A549 (cell line): ENCODE measurements at regions not wholly inside any gene's neighbourhood (a gene's known extent, or its start where the extent isn't known, plus 50 kb on each side); places are given as distances from the start of the nearest gene placed in this dataset.

Experiments used
- CHD2 ChIP-seq: fragments of 150-350 bp; IDR thresholded peaks from 2 replicates; pipeline ENCODE4 v1.6.1; 2014; ENCODE audit warnings: low read length; ENCODE audit not compliant: partially characterized antibody
- CHD4 ChIP-seq: fragments of 200-600 bp; sonication (generic); IDR thresholded peaks from 2 replicates; pipeline ENCODE4 v1.6.1; 2016; ENCODE audit warnings: antibody characterized with exemption, mild to moderate bottlenecking, borderline replicate concordance
- EP300 ChIP-seq, 2 experiments: fragments of >200 bp; sonication (Bioruptor Twin); formaldehyde crosslinking; IDR thresholded peaks; 2 replicates in 1 of 2; 3 replicates in 1 of 2; pipeline ENCODE4 v1.6.1; 2016 to 2017
- MAZ ChIP-seq: fragments of 150-350 bp; IDR thresholded peaks from 2 replicates; pipeline ENCODE4 v1.6.1; 2014; ENCODE audit warnings: antibody characterized with exemption, low read depth, low read length, borderline replicate concordance
- MYC ChIP-seq: IDR thresholded peaks from 2 replicates; pipeline ENCODE4 v1.6.1; 2012; ENCODE audit warnings: mild to moderate bottlenecking, inconsistent platforms, low read length, improper control_type of control experiment, borderline replicate concordance
- SMC3 ChIP-seq: fragments of >200 bp; sonication (Bioruptor Twin); formaldehyde crosslinking; IDR thresholded peaks from 3 replicates; pipeline ENCODE4 v1.6.1; 2018; ENCODE audit warnings: inconsistent platforms
- SREBF2 ChIP-seq: fragments of 450-650 bp; IDR thresholded peaks from 2 replicates; pipeline ENCODE4 v1.6.1; 2014; ENCODE audit warnings: mild to moderate bottlenecking, moderate library complexity
- TF ChIP-seq, protein P1 (sequence below): fragments of >200 bp; sonication (Bioruptor Twin); formaldehyde crosslinking; IDR thresholded peaks from 3 replicates; pipeline ENCODE4 v1.5.1; 2016
- TF ChIP-seq, protein P2 (sequence below): fragments of 250-450 bp; sonication (Bioruptor Pico); IDR thresholded peaks from 2 replicates; pipeline ENCODE4 v1.5.0; 2021; ENCODE audit warnings: mild to moderate bottlenecking, moderate library complexity, borderline replicate concordance

DNA sequence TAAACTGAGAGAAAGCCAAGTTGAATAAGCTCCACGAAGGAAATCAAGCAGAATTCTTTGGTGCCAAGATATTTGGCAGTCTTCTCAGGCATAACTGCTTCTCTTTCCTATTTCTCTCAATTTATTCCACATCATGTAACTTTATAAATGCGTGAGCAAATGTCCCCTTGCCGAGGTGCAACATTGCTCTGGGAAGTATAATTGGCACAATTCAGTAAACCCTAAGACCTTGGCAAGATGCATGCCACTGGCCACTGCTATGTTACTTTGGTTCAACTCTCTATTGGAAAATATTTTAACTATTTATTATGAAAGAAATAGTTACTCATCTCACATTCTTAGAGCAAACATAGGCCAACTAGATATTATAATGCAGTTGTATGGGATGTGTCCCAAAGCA is 170.2 kb downstream of the SUCNR1 start:
- TF ChIP-seq EP300 (IDR thresholded peaks at IDR 0.05) (no peak), SMC3 (no peak), MYC (no peak), CHD4 (no peak), SREBF2 (no peak), MAZ (no peak), CHD2 (no peak)
- TF ChIP-seq, protein P1, sequence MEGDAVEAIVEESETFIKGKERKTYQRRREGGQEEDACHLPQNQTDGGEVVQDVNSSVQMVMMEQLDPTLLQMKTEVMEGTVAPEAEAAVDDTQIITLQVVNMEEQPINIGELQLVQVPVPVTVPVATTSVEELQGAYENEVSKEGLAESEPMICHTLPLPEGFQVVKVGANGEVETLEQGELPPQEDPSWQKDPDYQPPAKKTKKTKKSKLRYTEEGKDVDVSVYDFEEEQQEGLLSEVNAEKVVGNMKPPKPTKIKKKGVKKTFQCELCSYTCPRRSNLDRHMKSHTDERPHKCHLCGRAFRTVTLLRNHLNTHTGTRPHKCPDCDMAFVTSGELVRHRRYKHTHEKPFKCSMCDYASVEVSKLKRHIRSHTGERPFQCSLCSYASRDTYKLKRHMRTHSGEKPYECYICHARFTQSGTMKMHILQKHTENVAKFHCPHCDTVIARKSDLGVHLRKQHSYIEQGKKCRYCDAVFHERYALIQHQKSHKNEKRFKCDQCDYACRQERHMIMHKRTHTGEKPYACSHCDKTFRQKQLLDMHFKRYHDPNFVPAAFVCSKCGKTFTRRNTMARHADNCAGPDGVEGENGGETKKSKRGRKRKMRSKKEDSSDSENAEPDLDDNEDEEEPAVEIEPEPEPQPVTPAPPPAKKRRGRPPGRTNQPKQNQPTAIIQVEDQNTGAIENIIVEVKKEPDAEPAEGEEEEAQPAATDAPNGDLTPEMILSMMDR, result no peak
- TF ChIP-seq, protein P2, sequence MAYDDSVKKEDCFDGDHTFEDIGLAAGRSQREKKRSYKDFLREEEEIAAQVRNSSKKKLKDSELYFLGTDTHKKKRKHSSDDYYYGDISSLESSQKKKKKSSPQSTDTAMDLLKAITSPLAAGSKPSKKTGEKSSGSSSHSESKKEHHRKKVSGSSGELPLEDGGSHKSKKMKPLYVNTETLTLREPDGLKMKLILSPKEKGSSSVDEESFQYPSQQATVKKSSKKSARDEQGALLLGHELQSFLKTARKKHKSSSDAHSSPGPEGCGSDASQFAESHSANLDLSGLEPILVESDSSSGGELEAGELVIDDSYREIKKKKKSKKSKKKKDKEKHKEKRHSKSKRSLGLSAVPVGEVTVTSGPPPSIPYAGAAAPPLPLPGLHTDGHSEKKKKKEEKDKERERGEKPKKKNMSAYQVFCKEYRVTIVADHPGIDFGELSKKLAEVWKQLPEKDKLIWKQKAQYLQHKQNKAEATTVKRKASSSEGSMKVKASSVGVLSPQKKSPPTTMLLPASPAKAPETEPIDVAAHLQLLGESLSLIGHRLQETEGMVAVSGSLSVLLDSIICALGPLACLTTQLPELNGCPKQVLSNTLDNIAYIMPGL, result no peak
